B cell (primary cell): ENCODE measurements at regions not wholly inside any gene's neighbourhood (a gene's known extent, or its start where the extent isn't known, plus 50 kb on each side); places are given as distances from the start of the nearest gene placed in this dataset.

Source experiments
- EZH2 ChIP-seq: IDR thresholded peaks from 2 replicates; pipeline ENCODE4 v1.6.1; 2012; ENCODE audit warnings: borderline replicate concordance, low read depth, mild to moderate bottlenecking, moderate library complexity, low read length; ENCODE audit not compliant: insufficient read depth, poor library complexity, severe bottlenecking
- TF ChIP-seq, protein P1 (sequence below): fragments of 200-600 bp; IDR thresholded peaks from one replicate; pipeline ENCODE4 v1.8.0; 2022; ENCODE audit warnings: antibody characterized with exemption, mild to moderate bottlenecking

DNA sequence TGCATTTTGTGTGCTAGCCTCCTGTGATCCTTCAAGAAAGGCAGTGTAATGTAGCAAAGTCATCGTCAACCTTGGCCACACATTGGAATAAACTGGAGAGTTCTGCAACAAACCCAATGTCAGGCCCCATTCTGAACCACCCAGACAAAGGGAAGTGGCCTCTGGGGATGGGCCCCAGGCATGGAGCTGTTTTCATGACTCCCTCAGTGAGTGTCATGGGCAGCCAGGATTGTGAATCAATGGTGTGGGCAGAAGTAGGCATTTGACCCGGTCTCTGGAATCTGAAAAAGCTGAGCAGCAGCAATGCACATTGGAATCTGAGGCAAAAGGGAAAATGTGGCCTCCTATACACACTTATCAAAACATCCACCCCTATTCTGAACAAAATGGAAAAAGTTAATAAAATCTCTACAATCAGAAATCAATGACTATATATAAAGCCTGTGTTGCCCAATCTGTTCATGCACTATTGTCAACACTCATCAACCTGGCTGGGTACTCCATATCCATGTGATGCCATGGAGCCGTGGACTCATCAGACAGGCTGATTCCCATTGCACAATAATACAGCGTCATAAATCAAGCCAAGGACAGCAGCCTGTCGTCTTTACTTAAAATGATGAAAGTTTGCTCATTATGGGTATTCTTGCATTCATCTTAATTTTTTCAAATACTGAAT is 134.9 kb upstream of the STMND1 start:
- TF ChIP-seq, protein P1, sequence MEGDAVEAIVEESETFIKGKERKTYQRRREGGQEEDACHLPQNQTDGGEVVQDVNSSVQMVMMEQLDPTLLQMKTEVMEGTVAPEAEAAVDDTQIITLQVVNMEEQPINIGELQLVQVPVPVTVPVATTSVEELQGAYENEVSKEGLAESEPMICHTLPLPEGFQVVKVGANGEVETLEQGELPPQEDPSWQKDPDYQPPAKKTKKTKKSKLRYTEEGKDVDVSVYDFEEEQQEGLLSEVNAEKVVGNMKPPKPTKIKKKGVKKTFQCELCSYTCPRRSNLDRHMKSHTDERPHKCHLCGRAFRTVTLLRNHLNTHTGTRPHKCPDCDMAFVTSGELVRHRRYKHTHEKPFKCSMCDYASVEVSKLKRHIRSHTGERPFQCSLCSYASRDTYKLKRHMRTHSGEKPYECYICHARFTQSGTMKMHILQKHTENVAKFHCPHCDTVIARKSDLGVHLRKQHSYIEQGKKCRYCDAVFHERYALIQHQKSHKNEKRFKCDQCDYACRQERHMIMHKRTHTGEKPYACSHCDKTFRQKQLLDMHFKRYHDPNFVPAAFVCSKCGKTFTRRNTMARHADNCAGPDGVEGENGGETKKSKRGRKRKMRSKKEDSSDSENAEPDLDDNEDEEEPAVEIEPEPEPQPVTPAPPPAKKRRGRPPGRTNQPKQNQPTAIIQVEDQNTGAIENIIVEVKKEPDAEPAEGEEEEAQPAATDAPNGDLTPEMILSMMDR = no peak
- TF ChIP-seq EZH2 = no peak
